ENCODE measurements at regions not wholly inside any gene's neighbourhood (a gene's known extent, or its start where the extent isn't known, plus 50 kb on each side); places are given as distances from the start of the nearest gene placed in this dataset.

DNA sequence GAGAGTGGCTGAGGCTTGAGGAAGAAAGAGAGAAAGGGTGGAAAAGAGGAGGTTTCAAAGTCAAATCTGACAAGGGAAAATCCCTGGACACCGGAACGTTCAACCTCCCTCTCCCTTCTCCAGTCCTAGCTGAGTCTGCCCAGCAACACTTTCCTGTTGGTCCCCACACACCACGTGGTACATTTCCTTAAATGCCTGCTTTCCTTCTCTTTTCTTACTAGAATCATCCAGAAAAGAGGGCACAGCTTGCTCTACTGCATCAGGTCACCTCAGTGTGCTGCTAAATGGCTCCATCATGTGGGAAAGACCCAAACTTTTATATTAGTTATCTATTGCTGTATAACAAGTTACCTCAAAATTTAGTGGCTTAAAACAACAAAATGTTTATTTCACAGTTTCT is 181.2 kb downstream of the NECTIN3 start:
- Histone ChIP-seq H3K4me1 (ENCODE audit: low read length) (no peaks in the 10 kb centered on the region), H3K9me2 (replicated peaks; ENCODE audit: insufficient read depth, low read length) (no peaks in the 10 kb centered on the region), H3K4me2 (ENCODE audit: low read depth, low read length) (no peak overlapping the region), H3K9ac (ENCODE audit: low read length) (no peak overlapping the region), H4K20me1 (ENCODE audit: insufficient read depth, low read length) (no peaks in the 10 kb centered on the region), H2AFZ (ENCODE audit: low read length) (no peak overlapping the region), H3K79me2 (ENCODE audit: low read length) (no peaks in the 10 kb centered on the region), H3K9me3 (replicated peaks; ENCODE audit: insufficient read depth, low read length) (no peaks in the 10 kb centered on the region), H3K4me3 (ENCODE audit: low read length) (no peak overlapping the region), H3F3A (ENCODE audit: insufficient read depth, low read length) (no peaks in the 10 kb centered on the region), H3K27ac (ENCODE audit: low read length) (no peak overlapping the region), H3K27me3 (replicated peaks; ENCODE audit: insufficient read depth, low read length) (no peaks in the 10 kb centered on the region), H3K36me3 (replicated peaks; ENCODE audit: insufficient read depth, low read length) (no peaks in the 10 kb centered on the region)
- no peak for DNase-seq
- TF ChIP-seq, protein P1, sequence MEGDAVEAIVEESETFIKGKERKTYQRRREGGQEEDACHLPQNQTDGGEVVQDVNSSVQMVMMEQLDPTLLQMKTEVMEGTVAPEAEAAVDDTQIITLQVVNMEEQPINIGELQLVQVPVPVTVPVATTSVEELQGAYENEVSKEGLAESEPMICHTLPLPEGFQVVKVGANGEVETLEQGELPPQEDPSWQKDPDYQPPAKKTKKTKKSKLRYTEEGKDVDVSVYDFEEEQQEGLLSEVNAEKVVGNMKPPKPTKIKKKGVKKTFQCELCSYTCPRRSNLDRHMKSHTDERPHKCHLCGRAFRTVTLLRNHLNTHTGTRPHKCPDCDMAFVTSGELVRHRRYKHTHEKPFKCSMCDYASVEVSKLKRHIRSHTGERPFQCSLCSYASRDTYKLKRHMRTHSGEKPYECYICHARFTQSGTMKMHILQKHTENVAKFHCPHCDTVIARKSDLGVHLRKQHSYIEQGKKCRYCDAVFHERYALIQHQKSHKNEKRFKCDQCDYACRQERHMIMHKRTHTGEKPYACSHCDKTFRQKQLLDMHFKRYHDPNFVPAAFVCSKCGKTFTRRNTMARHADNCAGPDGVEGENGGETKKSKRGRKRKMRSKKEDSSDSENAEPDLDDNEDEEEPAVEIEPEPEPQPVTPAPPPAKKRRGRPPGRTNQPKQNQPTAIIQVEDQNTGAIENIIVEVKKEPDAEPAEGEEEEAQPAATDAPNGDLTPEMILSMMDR (IDR thresholded peaks at IDR 0.05; ENCODE audit: low read length) = no peak
- no peak for TF ChIP-seq EZH2 (optimal IDR thresholded peaks at IDR 0.05; ENCODE audit: low read depth, low read length)

DNA sequence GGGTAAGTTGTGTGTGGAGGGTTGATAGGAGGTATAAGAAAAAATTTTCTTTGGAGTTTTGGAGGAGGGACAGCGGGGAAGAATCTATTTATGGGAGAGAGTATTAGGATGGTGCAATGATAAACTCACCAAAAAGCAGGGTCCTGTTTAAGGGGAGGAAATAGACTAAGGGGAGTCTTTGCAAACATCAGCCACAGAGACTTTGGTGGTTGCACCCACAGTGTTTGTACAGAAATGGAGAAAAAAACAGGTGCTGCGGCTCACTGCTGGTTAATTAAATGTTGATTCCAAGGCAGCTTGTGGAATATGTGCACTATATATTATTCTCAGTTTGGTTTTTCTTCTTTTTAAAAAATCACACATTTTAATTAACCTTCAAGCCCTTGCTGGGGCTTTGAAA is 182.1 kb downstream of the NECTIN3 start:
- Histone ChIP-seq H3K4me1 (ENCODE audit: low read length) (no peaks in the 10 kb centered on the region), H3K9me2 (replicated peaks; ENCODE audit: insufficient read depth, low read length) (no peaks in the 10 kb centered on the region), H3F3A (ENCODE audit: insufficient read depth, low read length) (no peaks in the 10 kb centered on the region), H3K4me2 (ENCODE audit: low read depth, low read length) (no peak overlapping the region), H3K9ac (ENCODE audit: low read length) (no peak overlapping the region), H3K9me3 (replicated peaks; ENCODE audit: insufficient read depth, low read length) (no peaks in the 10 kb centered on the region), H3K79me2 (ENCODE audit: low read length) (no peaks in the 10 kb centered on the region), H4K20me1 (ENCODE audit: insufficient read depth, low read length) (no peaks in the 10 kb centered on the region), H3K36me3 (replicated peaks; ENCODE audit: insufficient read depth, low read length) (no peaks in the 10 kb centered on the region), H2AFZ (ENCODE audit: low read length) (no peak overlapping the region), H3K4me3 (ENCODE audit: low read length) (no peak overlapping the region), H3K27ac (ENCODE audit: low read length) (no peak overlapping the region), H3K27me3 (replicated peaks; ENCODE audit: insufficient read depth, low read length) (no peaks in the 10 kb centered on the region)
- TF ChIP-seq, protein P1 (IDR thresholded peaks at IDR 0.05; ENCODE audit: low read length) = no peak
- TF ChIP-seq EZH2 (optimal IDR thresholded peaks at IDR 0.05; ENCODE audit: low read depth, low read length) (no peak), EZH2phosphoT487 (IDR thresholded peaks at IDR 0.05; ENCODE audit: low read length) (no peak)
- DNase-seq = no peak

DNA sequence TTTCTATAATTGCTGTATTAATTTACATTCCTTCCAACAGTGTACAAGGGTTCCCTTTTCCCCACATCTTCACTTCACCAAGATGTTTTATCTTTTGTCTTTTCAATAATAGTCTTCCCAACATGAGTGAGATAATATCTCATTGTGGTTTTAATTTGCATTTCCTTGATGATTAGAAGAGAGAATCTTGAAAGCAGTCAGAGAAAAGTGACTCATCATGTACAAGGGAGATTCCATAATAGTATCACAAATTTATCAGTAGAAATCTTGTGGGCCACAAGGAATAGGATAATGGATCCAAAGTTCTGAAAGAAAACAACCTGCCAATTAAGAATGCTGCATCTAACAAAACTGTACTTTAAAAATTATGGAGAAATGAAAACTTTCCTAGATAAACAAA is 189.3 kb downstream of the NECTIN3 start:
- no peak for DNase-seq
- Histone ChIP-seq H3K9ac (ENCODE audit: low read length) (no peak overlapping the region), H4K20me1 (ENCODE audit: insufficient read depth, low read length) (no peaks in the 10 kb centered on the region), H3K27ac (ENCODE audit: low read length) (no peak overlapping the region), H3K9me3 (replicated peaks; ENCODE audit: insufficient read depth, low read length) (no peaks in the 10 kb centered on the region), H2AFZ (ENCODE audit: low read length) (no peak overlapping the region), H3K4me2 (ENCODE audit: low read depth, low read length) (no peak overlapping the region), H3K27me3 (replicated peaks; ENCODE audit: insufficient read depth, low read length) (no peaks in the 10 kb centered on the region), H3K79me2 (ENCODE audit: low read length) (no peaks in the 10 kb centered on the region), H3K4me3 (ENCODE audit: low read length) (no peak overlapping the region), H3F3A (ENCODE audit: insufficient read depth, low read length) (no peaks in the 10 kb centered on the region), H3K4me1 (ENCODE audit: low read length) (peaks cover 4% of the 10 kb centered on the region; the same call in 1 of the 2 replicates), H3K36me3 (replicated peaks; ENCODE audit: insufficient read depth, low read length) (no peaks in the 10 kb centered on the region), H3K9me2 (replicated peaks; ENCODE audit: insufficient read depth, low read length) (no peaks in the 10 kb centered on the region)
- TF ChIP-seq, protein P1 (IDR thresholded peaks at IDR 0.05; ENCODE audit: low read length) = no peak
- TF ChIP-seq EZH2 (optimal IDR thresholded peaks at IDR 0.05; ENCODE audit: low read depth, low read length) (no peak), EZH2phosphoT487 (IDR thresholded peaks at IDR 0.05; ENCODE audit: low read length) (no peak)
